Lower lobe of right lung (tissue), 2 donors: ENCODE measurements at regions not wholly inside any gene's neighbourhood (a gene's known extent, or its start where the extent isn't known, plus 50 kb on each side); places are given as distances from the start of the nearest gene placed in this dataset.

Experiments
- ATAC-seq, 2 donors: fragments of 200-7000 bp; cut with Tn5 transposase; one replicate each; pipeline ENCODE4 v1.9.1; 2020 to 2022; ENCODE audit warnings: mild to moderate bottlenecking in 2 of 2, moderate library complexity in 2 of 2
- DNase-seq: peaks from one replicate; pipeline ENCODE4 v3.0.0-alpha.2; 2020
- H3K27ac ChIP-seq: fragments of 200-600 bp; one replicate; pipeline ENCODE4 v1.8.0; 2022
- H3K27me3 ChIP-seq: fragments of 200-600 bp; one replicate; pipeline ENCODE4 v1.8.0; 2022; ENCODE audit warnings: low read depth
- H3K36me3 ChIP-seq: fragments of 200-600 bp; one replicate; pipeline ENCODE4 v1.8.0; 2022; ENCODE audit warnings: mild to moderate bottlenecking
- H3K4me1 ChIP-seq: fragments of 200-600 bp; one replicate; pipeline ENCODE4 v1.8.0; 2022
- H3K4me3 ChIP-seq: fragments of 200-600 bp; one replicate; pipeline ENCODE4 v1.8.0; 2022; ENCODE audit warnings: mild to moderate bottlenecking
- H3K9me3 ChIP-seq: fragments of 200-600 bp; one replicate; pipeline ENCODE4 v1.8.0; 2022
- intact Hi-C: fragments of 100-400 bp; cut with DNase I; formaldehyde crosslinking; loops from one replicate; pipeline ENCODE4 v1.11.0; 2022
- TF ChIP-seq, protein P1 (sequence below): fragments of 200-600 bp; IDR thresholded peaks from one replicate; pipeline ENCODE4 v1.8.0; 2022; ENCODE audit warnings: antibody characterized with exemption, mild to moderate bottlenecking
- donor health status: DM: no; HTN: yes; CAD: no; lungs with severe emphysema.

DNA sequence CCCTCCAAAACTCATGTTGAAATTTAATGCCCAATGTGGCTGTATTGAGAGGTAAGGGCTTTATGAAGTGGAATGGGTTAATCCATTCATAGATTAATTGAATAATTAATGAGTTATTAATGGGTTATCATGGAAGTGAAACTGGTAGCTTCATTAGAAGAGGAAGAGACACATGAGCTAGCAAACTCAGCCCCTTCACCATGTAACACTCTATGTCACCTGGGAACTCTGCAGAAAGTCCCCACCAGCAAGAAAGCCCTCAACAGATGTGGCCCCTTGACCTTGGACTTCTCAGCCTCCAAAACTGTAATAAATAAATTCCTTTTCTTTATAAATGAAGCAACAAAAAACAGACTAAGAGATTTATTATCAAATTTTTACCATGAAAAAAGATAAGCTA, 223.5 kb downstream of the KLF12 start:
- no peaks in the 10 kb centered on the region for H3K27me3 ChIP-seq
- no peak for DNase-seq
- H3K27ac ChIP-seq, result no peak overlapping the region
- no peaks in the 10 kb centered on the region for H3K9me3 ChIP-seq
- TF ChIP-seq, protein P1, sequence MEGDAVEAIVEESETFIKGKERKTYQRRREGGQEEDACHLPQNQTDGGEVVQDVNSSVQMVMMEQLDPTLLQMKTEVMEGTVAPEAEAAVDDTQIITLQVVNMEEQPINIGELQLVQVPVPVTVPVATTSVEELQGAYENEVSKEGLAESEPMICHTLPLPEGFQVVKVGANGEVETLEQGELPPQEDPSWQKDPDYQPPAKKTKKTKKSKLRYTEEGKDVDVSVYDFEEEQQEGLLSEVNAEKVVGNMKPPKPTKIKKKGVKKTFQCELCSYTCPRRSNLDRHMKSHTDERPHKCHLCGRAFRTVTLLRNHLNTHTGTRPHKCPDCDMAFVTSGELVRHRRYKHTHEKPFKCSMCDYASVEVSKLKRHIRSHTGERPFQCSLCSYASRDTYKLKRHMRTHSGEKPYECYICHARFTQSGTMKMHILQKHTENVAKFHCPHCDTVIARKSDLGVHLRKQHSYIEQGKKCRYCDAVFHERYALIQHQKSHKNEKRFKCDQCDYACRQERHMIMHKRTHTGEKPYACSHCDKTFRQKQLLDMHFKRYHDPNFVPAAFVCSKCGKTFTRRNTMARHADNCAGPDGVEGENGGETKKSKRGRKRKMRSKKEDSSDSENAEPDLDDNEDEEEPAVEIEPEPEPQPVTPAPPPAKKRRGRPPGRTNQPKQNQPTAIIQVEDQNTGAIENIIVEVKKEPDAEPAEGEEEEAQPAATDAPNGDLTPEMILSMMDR, result no peak
- intact Hi-C loops, result no loop called here
- H3K4me1 ChIP-seq, result peaks cover 7% of the 10 kb centered on the region
- H3K36me3 ChIP-seq, result no peaks in the 10 kb centered on the region
- ATAC-seq, result no peak
- H3K4me3 ChIP-seq, result no peak overlapping the region

DNA sequence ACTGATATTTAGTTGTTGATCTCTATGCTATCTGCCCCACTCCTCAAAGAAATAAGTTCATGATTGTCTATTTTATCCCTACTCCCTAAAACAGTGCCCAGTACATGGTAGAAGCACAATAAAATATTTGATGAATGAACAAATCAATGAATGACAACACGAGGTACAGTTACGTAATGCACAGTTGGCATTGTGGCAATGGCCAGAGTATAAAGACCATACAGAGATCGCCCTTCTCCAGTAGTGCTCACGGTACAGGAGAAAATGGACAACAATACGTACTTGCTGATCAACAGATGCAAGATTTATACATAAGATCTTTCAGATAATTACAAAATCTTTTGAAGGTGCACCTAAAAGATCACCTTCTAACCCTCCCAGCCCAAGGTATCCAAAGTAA, 225.4 kb downstream of the KLF12 start:
- TF ChIP-seq, protein P1, result no peak
- Histone ChIP-seq H3K4me1 (peaks cover under 1% of the 10 kb centered on the region), H3K36me3 (no peaks in the 10 kb centered on the region), H3K27me3 (no peaks in the 10 kb centered on the region), H3K9me3 (no peaks in the 10 kb centered on the region), H3K27ac (no peak overlapping the region), H3K4me3 (no peak overlapping the region)
- ATAC-seq (no peak), DNase-seq (no peak)
- intact Hi-C loops, result no loop called here

DNA sequence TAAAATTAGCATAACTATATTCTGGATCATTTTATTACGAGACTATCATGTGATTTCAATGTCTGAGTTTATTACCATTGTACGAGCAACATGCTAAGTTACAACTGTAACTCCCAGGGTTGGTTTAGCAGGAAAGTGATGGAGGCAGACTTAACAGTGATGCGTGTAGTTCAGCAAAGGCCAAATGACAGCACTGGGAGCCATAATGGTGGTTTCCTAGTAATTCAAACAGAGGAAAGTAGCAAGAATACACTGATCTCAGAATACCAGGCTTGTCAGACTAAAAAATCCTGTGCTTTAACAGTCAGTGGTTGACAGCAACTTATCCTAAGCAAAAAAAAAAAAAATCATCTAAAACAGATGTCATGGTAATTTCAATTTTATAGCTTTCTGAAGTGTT, 229.6 kb downstream of the KLF12 start:
- Histone ChIP-seq H3K36me3 (no peaks in the 10 kb centered on the region), H3K4me1 (no peaks in the 10 kb centered on the region), H3K4me3 (no peak overlapping the region), H3K27ac (no peak overlapping the region), H3K9me3 (no peaks in the 10 kb centered on the region), H3K27me3 (no peaks in the 10 kb centered on the region)
- ATAC-seq (no peak), DNase-seq (no peak)
- intact Hi-C loops, result no loop called here
- TF ChIP-seq, protein P1, result no peak

DNA sequence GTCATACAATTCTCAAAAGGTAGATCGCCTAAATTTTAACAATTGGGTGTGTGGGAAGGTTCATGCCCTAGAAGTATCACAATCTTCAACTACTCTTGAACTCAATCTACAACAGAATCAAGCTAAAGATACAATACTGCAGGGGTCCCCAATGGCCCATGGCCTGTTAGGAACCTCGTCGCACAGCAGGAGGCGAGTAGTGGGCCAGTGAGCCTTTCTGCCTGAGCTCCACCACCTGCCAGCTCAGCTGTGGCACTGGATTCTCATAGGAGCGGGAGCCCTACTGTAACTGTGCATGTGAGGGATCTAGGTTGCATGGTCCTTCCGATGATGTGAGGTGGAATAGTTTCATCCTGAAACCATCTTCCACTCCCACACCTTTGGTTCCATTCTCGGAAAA, 230.6 kb downstream of the KLF12 start:
- TF ChIP-seq, protein P1, result no peak
- Histone ChIP-seq H3K9me3 (no peaks in the 10 kb centered on the region), H3K36me3 (no peaks in the 10 kb centered on the region), H3K27ac (no peak overlapping the region), H3K4me3 (no peak overlapping the region), H3K4me1 (no peaks in the 10 kb centered on the region), H3K27me3 (no peaks in the 10 kb centered on the region)
- intact Hi-C loops, result no loop called here
- ATAC-seq (no peak), DNase-seq (no peak)

DNA sequence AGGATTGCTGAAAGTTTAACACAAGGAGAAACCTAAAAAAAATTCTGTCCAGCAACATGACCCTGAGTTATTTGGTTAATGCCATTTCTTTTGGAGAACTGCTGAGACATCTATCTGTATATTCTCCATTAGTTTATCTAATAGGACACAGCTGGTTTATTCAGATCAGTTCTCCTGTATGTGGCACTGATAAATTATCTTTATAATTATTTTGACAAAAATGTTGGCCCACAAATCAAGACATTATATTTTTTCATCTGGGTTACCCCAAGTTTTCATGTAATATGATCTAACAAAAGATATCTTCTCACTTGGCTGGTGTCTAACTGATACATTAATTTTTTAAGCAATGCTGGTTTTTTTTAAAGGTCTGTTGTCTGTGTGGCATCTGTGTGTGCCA, 231.4 kb downstream of the KLF12 start:
- DNase-seq, result no peak
- Histone ChIP-seq H3K9me3 (no peaks in the 10 kb centered on the region), H3K27ac (no peak overlapping the region), H3K36me3 (no peaks in the 10 kb centered on the region), H3K27me3 (no peaks in the 10 kb centered on the region), H3K4me3 (no peak overlapping the region), H3K4me1 (no peaks in the 10 kb centered on the region)
- TF ChIP-seq, protein P1, result no peak
- intact Hi-C loops, result no loop called here
- no peak for ATAC-seq

DNA sequence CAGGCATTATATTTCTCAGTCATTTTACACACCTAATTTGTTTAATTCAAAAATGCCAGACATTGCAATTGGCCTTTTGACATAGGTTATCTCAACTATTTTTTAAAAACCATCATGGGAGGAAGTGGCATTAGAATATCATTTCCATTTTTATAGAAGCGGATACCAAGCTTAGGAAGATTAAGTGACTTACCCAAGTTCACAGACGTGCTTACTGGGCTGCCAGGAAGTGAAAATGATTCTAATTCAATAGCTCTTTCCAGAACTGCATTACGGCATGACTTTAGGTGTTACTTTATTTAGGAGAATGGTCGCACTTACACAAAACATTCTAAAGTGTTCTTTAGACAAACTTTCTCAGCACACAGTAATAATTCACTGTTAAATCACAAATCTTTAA, 231.9 kb downstream of the KLF12 start:
- TF ChIP-seq, protein P1, result no peak
- Histone ChIP-seq H3K27me3 (no peaks in the 10 kb centered on the region), H3K9me3 (no peaks in the 10 kb centered on the region), H3K36me3 (no peaks in the 10 kb centered on the region), H3K4me3 (no peak overlapping the region), H3K4me1 (no peaks in the 10 kb centered on the region), H3K27ac (no peak overlapping the region)
- intact Hi-C loops, result no loop called here
- DNase-seq, result no peak
- no peak for ATAC-seq
